ENCODE measurements at regions not wholly inside any gene's neighbourhood (a gene's known extent, or its start where the extent isn't known, plus 50 kb on each side); places are given as distances from the start of the nearest gene placed in this dataset.

- H3K36me3 ChIP-seq (ENCODE audit: control insufficient read depth, insufficient read depth, low read length), result no peaks in the 10 kb centered on the region
- in situ Hi-C loops (cut with HindIII; ENCODE audit: low pct_unique_long_range_greater_than_20kb, low sequenced_read_pairs), result no loop called here
- no peak for ATAC-seq
- CTCF ChIA-PET, result no interaction called here
- intact Hi-C loops (cut with micrococcal nuclease; ENCODE audit: unreplicated experiment), result no loop called here
- TF ChIP-seq CTCF (IDR thresholded peaks at IDR 0.05), result no peak
- no peak for TF ChIP-seq REST (IDR thresholded peaks at IDR 0.05; ENCODE audit: insufficient read depth in 1 of 2, low read depth in 2 of 2, low read length in 1 of 2)
- DNase-seq (ENCODE audit: low read depth, low spot score), result no peak
- H3K4me1 ChIP-seq (ENCODE audit: control insufficient read depth, insufficient read depth, low read length), result no peaks in the 10 kb centered on the region
- no TSS peak for BruUV-seq (replicated peaks)
- no peak overlapping the region for H3K27ac ChIP-seq (ENCODE audit: low read length)
- H3K27me3 ChIP-seq (ENCODE audit: control insufficient read depth, insufficient read depth, low read length), result no peaks in the 10 kb centered on the region
- no peak overlapping the region for H3K4me3 ChIP-seq (ENCODE audit: low read depth in 2 of 2, low read length in 2 of 2)
- POLR2A ChIA-PET, result no interaction called here
- H3K9me3 ChIP-seq (ENCODE audit: control insufficient read depth, insufficient read depth, low read depth, low read length), result no peaks in the 10 kb centered on the region
Observed at GRCh38 chr21:26408511-26408910, 164.6 kb downstream of the CYYR1 start.

GRCh38 chr21:26406526-26406925 is 166.6 kb downstream of the CYYR1 start:
- no TSS peak for BruUV-seq (replicated peaks)
- DNase-seq (ENCODE audit: low read depth, low spot score), result no peak
- intact Hi-C loops (cut with micrococcal nuclease; ENCODE audit: unreplicated experiment) (no loop called here), in situ Hi-C loops (cut with HindIII; ENCODE audit: low pct_unique_long_range_greater_than_20kb, low sequenced_read_pairs) (no loop called here)
- no peaks in the 10 kb centered on the region for H3K27me3 ChIP-seq (ENCODE audit: control insufficient read depth, insufficient read depth, low read length)
- ChIA-PET CTCF (no interaction called here), POLR2A (no interaction called here)
- H3K9me3 ChIP-seq (ENCODE audit: control insufficient read depth, insufficient read depth, low read depth, low read length), result no peaks in the 10 kb centered on the region
- no peak overlapping the region for H3K4me3 ChIP-seq (ENCODE audit: low read depth in 2 of 2, low read length in 2 of 2)
- no peaks in the 10 kb centered on the region for H3K36me3 ChIP-seq (ENCODE audit: control insufficient read depth, insufficient read depth, low read length)
- no peak overlapping the region for H3K27ac ChIP-seq (ENCODE audit: low read length)
- TF ChIP-seq POLR2AphosphoS5 (IDR thresholded peaks at IDR 0.05; ENCODE audit: low read depth, low read length), result no peak
- no peak for TF ChIP-seq CTCF (IDR thresholded peaks at IDR 0.05)
- no peak for TF ChIP-seq REST (IDR thresholded peaks at IDR 0.05; ENCODE audit: insufficient read depth in 1 of 2, low read depth in 2 of 2, low read length in 1 of 2)
- no peak for TF ChIP-seq SIN3A (IDR thresholded peaks at IDR 0.05; ENCODE audit: borderline replicate concordance, insufficient read depth, low read depth, low read length)
- TF ChIP-seq TCF7L2 (IDR thresholded peaks at IDR 0.05; ENCODE audit: low read depth, low read length), result no peak
- no peak for ATAC-seq
- no peaks in the 10 kb centered on the region for H3K4me1 ChIP-seq (ENCODE audit: control insufficient read depth, insufficient read depth, low read length)

All from Panc1 (cell line).